ENCODE measurements at regions not wholly inside any gene's neighbourhood (a gene's known extent, or its start where the extent isn't known, plus 50 kb on each side); places are given as distances from the start of the nearest gene placed in this dataset.

DNA sequence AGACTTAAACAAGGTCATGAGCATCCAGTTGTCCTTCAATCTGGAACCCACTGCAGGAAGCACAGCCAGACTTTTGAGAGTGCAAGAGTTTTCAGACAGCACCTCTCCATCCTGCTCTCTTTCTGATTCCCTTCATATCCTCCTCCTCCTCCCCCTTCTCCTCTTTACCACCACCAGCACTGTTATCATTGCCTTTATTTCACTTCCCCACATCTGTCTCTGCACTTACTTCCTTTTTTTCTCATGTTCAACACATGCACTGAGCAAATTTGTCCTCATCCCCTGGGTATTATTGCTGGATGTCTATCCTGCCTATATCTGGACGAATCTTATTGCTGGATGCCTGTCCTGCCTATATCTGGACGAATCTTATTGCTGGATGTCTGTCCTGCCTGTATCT lies 554.8 kb downstream of the DHX35 start:
- no peak overlapping the region for H3K4me3 Mint-ChIP-seq
- H3K27ac Mint-ChIP-seq: no peak overlapping the region
- no peaks in the 10 kb centered on the region for H3K9me3 Mint-ChIP-seq
- H3K36me3 Mint-ChIP-seq: no peaks in the 10 kb centered on the region
- no peak for DNase-seq (ENCODE audit: low spot score in 2 of 2, unreplicated experiment in 2 of 2)
- no peaks in the 10 kb centered on the region for H3K4me1 Mint-ChIP-seq
- H3K27me3 Mint-ChIP-seq (ENCODE audit: low read depth): peaks cover 7% of the 10 kb centered on the region
- TF ChIP-seq, protein P1, sequence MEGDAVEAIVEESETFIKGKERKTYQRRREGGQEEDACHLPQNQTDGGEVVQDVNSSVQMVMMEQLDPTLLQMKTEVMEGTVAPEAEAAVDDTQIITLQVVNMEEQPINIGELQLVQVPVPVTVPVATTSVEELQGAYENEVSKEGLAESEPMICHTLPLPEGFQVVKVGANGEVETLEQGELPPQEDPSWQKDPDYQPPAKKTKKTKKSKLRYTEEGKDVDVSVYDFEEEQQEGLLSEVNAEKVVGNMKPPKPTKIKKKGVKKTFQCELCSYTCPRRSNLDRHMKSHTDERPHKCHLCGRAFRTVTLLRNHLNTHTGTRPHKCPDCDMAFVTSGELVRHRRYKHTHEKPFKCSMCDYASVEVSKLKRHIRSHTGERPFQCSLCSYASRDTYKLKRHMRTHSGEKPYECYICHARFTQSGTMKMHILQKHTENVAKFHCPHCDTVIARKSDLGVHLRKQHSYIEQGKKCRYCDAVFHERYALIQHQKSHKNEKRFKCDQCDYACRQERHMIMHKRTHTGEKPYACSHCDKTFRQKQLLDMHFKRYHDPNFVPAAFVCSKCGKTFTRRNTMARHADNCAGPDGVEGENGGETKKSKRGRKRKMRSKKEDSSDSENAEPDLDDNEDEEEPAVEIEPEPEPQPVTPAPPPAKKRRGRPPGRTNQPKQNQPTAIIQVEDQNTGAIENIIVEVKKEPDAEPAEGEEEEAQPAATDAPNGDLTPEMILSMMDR (IDR thresholded peaks at IDR 0.05; ENCODE audit: unreplicated experiment): no peak

DNA sequence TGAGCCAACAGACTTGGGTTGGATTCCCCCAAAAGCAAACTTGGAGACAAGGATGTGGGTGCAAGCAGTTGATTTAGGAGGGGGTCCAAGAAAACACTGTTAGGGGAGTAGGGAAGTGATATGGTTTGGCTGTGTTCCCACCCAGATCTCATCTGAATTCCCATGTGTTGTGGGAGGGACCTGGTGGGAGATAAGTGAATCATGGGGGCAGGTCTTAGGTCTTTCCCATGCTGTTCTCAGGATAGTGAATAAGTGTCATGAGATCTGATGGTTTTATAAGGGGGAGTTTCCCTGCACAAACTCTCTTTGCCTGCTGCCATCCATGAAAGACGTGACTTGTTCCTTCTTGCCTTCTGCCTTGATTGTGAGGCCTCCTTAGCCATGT lies 542.6 kb downstream of the DHX35 start:
- Mint-ChIP-seq H3K9me3 (no peaks in the 10 kb centered on the region), H3K27me3 (ENCODE audit: low read depth) (peaks cover 2% of the 10 kb centered on the region), H3K4me3 (no peak overlapping the region), H3K36me3 (no peaks in the 10 kb centered on the region), H3K27ac (peak overlapping the region; percentile 54), H3K4me1 (peaks cover 13% of the 10 kb centered on the region)
- TF ChIP-seq, protein P1 (IDR thresholded peaks at IDR 0.05; ENCODE audit: unreplicated experiment): no peak
- no peak for DNase-seq (ENCODE audit: low spot score in 2 of 2, unreplicated experiment in 2 of 2)

DNA sequence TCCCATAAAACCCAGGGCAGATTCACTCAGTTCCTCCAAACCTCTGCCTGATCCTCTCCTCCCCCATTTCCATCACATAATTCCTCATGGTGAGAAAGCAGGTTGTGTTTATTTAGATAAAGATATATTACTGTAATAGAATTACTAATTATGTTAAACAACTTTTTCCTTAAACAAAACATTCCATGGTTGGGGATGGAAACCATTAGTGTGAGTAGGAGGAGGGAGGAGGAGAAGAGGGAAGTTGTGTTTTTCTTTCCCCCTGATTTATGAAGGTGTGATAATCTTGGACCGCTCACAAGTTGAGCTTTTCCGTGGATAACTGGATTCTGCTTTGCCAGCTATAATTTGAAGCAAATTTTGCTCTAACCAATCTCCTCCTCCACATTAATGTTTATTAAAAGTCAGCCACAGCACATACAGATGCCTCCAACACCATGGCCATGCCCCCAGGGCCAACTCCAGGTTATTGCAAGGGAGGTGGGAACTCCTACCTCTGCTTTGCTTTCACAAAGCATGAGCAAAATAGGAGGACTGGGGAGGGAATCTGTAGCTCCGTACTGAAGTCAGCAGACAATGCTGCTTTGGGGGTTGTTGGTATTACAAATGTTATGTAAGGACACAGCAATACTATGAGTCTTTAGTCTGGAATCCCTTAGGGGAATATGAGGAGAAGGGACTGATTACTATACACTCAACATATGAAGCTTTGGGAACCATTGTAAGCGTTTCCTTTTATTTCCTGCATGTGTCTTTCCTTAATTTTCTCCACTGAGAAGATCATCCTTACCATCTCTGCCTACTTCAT lies 542.0 kb downstream of the DHX35 start:
- Mint-ChIP-seq H3K27ac (peak overlapping the region; percentile 54), H3K36me3 (no peaks in the 10 kb centered on the region), H3K4me1 (peaks cover 13% of the 10 kb centered on the region), H3K9me3 (no peaks in the 10 kb centered on the region), H3K27me3 (ENCODE audit: low read depth) (peaks cover 2% of the 10 kb centered on the region), H3K4me3 (no peak overlapping the region)
- DNase-seq (ENCODE audit: low spot score in 2 of 2, unreplicated experiment in 2 of 2): no peak
- TF ChIP-seq, protein P1 (IDR thresholded peaks at IDR 0.05; ENCODE audit: unreplicated experiment): no peak

DNA sequence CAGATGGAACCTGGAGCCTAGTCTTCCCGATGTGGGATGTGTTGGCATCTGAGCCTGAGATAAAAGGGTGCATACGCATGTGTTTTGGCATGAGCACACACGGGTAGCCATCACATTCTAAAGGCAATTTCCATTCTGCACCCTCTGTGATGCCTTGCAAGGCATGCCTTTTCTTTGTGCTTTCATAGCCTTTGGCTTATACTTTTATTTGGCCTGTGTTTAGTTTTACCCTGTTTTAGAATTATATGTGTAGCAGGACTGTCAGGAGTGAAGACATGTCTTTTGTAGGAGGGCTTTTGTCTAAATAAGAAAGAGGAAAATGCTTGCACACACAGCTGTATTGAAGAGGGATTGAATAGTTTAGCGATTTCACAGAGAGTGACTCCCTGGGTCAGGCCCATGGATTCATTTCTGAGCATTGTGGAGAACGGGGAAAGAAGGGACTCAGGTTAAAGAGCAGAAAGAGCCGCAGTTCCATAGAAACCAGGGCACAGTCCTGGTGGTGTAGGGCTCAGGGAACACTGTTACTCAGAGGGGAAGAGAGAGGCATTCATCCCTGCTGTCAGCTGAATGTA lies 530.2 kb downstream of the DHX35 start:
- Mint-ChIP-seq H3K9me3 (peaks cover 26% of the 10 kb centered on the region), H3K36me3 (no peaks in the 10 kb centered on the region), H3K27ac (no peak overlapping the region)

DNA sequence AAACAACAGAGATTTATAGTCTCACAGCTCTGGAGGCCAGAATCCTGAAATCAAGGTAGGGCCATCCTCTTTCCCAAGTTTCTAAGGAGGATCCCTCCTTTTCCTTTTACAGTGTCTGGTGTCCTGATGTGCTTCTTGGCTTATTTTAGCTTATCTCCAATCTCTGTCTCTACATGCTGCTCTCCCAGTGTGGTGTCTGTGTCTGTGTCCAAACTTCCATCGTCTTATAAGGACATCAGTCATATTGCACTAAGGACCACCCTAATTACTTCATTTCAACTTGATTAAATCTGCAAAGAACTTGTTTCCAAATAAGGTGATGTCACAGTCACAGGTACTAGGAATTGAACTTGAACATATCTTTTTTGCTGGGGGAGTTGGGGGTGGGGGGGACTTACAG lies 529.6 kb downstream of the DHX35 start:
- DNase-seq (ENCODE audit: low spot score in 2 of 2, unreplicated experiment in 2 of 2): no peak
- H3K9me3 Mint-ChIP-seq: peaks cover 20% of the 10 kb centered on the region
- TF ChIP-seq, protein P1 (IDR thresholded peaks at IDR 0.05; ENCODE audit: unreplicated experiment): no peak

More for the DNA sequence above, 530.2 kb downstream of the DHX35 start:
- DNase-seq (ENCODE audit: low spot score in 2 of 2, unreplicated experiment in 2 of 2): no peak
- Mint-ChIP-seq H3K4me3 (no peak overlapping the region), H3K27me3 (ENCODE audit: low read depth) (no peaks in the 10 kb centered on the region), H3K4me1 (peaks cover 9% of the 10 kb centered on the region)
- TF ChIP-seq, protein P1 (IDR thresholded peaks at IDR 0.05; ENCODE audit: unreplicated experiment): no peak

More for the DNA sequence above, 529.6 kb downstream of the DHX35 start:
- H3K27ac Mint-ChIP-seq: no peak overlapping the region
- H3K4me1 Mint-ChIP-seq: peaks cover 12% of the 10 kb centered on the region
- no peak overlapping the region for H3K4me3 Mint-ChIP-seq
- no peaks in the 10 kb centered on the region for H3K36me3 Mint-ChIP-seq
- no peaks in the 10 kb centered on the region for H3K27me3 Mint-ChIP-seq (ENCODE audit: low read depth)

Data from mesothelial cell of epicardium (in vitro differentiated cells).